HG03108 (cell line): ENCODE measurements at regions not wholly inside any gene's neighbourhood (a gene's known extent, or its start where the extent isn't known, plus 50 kb on each side); places are given as distances from the start of the nearest gene placed in this dataset.

Experiments used
- ATAC-seq: cut with Tn5 transposase; IDR thresholded peaks from one replicate; pipeline ENCODE4 v1.9.1; 2021; ENCODE audit warnings: moderate library complexity; ENCODE audit not compliant: unreplicated experiment

DNA sequence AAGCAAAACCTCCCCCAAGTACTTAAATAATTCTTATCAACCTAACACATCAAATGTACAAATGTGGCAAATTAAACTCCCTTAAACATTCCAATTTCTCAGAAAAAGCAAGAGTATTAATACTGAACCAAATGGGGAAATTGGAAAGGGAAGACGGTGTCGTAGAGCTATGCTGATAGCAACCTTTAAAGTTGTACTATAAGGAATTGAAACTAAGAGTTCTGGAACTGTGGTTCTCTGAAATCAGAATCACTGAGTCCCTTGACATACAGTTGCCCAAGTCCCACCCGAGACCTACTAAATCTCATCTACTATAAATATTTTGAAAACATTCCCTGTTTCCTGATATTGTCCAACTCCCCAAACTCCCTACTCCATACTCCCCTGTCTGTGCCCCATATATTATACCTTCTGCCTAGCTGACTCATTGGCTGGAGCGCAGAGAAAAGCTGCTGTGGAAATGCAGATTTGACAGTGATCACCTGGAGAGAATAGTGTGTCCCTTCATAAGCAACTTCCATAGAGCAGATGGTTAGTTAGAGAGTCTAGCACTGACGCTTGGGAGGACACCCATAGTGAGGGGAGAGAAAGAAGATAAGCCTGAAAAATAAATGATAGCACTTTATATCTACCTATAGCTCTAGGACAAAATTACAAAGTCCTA lies 51.4 kb upstream of the ITM2B start:
- ATAC-seq: no peak

DNA sequence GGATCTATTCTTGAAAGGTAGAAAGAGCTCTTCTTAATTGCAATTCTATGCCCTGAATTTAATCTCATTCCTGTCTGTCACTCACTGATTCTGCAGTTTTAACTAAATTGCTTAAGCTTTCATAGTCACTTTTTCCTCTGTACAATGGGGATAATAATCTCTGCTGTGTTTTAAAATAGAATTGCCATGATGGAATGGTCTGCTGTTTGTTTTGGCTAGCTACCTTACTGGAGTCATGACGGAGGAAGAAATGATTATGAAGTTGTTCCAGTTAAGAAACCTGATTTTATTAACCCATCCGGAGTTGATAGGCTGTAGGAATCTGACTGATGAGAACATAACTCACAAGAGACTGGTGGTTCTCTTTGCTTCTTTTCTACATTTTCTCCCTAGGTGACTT lies 54.9 kb upstream of the ITM2B start:
- no peak for ATAC-seq

DNA sequence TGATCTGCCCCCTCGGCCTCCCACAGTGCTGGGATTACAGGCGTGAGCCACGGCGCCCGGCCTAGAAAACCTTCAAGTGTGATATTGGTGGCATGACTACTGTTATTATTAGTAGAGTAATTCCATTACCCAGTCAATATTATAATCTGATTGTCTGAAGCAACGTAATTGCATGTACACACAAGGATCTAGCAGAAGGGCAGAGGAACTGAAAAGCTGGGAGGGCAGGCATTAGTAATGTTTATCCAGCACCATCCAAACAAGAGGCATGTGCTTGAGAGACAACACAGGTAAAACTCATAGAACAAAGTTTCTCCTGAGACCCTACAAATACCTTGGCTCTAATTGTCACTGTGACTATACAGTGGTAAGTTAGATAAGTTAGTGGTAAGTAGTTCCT lies 56.2 kb upstream of the ITM2B start:
- no peak for ATAC-seq

DNA sequence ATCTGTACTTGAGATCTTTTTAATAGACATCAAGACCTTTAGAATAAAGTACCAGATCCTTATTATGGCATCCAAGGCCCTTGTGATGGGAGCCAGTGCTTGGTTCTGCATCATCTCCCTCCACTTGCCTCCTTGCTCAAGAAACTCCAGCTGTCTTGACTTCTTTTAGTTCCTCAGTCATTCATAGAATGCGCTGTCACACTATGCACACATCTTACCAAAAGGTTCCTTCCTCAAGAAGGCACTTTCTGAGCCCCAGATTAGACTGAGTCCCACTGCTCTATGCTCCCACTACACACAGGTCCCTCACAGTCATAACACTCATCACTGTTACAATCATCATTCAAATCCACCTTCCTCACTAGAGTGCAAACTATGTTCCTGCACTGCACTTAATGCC lies 57.8 kb upstream of the ITM2B start:
- ATAC-seq: peak; percentile 59

DNA sequence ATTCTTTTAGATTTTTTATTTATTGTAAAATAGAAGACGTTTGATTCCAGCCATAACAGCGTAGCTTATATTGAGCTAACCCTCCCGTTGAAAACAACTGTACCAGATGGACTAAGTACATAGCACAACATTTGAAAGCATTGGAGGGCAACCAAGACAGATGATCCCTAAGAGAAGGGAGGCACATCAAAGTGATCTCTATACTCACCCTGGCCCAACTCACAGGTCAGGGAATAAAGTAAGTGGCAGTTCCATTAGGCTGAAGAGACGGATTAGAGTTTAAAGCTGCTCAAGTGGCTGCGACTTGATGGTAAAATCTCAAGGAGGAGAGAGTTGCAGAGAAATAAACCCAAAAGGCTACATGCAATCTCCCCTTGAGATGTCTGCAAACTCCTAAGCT lies 65.1 kb upstream of the ITM2B start:
- ATAC-seq: no peak

DNA sequence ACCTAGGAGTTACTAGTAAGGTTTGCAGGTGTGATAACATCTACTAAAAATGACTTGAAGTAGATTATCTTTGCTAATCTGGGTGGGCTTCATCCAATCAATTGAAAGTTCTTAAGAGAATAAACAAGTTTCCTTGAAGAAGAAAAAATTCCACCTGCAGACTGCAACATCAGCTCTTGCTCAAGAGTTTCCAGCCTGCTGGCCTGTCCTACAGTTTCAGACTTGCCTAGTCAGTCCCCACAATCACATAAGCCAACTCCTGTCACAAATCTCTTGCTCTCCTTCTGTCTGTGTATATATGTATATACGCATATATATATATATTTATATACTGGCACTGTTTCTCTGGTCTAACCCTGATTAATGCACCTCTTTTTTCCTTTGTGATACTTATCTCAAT lies 67.3 kb upstream of the ITM2B start:
- ATAC-seq: no peak

DNA sequence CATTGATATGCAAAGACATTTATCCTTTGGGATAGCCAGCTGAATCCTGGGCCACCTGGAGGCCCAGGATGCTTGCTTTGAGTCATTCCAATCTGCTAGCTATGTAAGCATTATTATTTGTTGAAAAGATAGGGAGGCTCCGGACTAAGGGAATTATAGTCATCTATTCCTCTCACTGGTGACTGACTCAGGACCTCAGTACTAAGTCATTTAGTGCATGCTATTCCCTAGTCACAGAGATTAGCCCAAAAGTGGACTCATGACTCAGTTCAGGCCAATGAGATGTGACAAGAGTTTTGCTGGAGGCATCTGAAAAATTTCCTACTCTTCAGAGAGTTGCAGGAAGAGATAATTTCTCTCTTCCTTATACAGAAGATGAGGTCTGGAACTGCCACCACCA lies 67.9 kb upstream of the ITM2B start:
- ATAC-seq: no peak

DNA sequence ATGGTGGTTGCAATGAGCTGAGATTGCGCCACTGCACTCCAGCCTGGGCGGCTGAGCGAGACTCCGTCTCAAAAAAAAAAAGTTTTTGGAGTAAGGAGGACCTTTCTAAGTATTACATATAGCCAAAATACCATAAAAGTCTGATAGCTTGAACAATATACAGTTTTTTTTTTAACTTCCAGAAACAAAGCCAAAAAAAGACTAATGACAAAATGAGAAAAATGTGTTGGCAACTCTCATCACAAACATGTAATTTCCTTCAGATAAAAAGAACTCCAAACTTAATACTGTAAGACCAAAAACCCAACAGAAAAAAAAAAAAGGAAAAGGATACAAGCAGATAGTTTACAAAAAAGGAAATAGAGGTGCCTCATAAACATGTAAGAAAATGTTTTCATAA lies 68.2 kb upstream of the MED4 start:
- no peak for ATAC-seq

DNA sequence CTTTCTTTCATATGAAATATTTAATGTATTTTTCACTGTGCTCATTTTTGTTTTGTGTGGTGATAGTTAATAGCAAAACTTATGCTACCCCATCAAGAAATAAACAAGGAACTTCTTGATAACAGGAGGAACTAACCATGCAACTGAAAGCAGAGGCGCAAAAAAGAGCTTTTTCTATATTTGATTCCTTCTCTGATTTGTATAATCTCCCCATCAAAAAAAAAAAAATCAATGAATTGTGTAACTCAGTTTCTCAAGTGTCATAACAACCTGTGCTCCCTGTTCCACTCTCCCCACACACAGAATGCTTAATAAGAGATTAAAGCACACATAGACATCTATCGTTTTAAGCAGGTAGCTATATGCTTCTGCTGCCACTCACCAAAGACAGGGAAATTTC lies 67.3 kb upstream of the MED4 start:
- no peak for ATAC-seq

DNA sequence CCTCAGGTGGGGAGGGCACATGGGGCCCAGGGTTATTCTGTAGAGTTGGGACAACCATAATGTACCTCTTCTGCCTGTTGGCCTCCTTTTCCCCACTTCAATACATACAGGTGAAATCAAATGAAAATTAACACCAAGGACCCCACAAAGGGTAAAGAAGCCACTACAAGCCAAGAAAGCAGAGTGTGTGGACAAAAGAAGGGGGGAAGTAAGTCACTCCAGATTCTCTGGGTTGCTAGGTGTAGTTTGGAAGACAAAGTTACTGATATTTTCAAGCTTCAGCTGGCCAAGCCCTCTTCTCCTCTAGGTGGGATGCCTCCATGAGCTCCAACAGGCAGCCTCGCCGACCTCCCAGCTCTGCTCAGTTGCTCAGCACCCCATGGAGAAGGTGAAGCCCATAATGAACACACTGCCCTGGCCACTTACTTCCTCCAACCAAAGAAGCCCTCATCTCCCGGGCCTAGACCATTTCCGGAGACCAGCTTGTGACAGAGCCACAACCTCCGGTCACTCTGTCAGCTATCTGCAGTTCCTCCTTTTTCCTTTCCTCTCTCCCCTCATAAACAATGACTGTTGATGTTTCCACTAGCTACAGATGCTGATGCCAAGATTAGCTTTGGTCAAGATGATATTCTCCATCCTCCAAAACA lies 66.8 kb upstream of the MED4 start:
- no peak for ATAC-seq

DNA sequence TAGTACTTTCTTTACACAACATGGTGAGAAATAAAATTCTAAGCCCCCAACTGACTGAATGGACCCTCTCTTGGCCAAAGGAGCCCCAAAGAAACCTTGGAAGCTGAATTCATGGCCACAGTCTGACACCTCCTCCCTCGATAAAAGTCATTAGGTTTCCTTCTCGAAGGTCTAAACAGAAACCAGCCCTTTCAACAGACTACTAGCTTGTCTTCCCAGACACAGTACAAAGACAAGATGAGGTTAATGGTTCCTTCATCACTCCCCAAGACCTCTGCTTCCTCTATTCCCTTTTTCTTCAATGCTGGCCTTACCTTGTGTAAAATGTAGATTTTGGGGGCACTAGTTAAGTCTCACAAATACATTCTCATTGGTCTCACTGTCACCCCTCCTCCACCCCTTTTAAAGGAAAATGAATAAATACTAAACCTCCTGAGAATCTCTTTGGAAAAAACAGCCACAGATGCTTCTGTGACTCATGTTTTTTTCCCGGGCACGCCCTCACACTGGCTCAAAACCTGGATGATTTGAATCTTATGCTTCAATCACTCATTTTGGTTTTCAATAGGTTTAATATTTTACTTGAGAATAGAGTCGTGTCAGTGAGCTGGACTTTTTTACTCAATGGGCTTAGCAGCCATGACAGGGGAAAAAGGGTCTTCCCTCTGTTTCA lies 65.8 kb upstream of the MED4 start:
- ATAC-seq: no peak

DNA sequence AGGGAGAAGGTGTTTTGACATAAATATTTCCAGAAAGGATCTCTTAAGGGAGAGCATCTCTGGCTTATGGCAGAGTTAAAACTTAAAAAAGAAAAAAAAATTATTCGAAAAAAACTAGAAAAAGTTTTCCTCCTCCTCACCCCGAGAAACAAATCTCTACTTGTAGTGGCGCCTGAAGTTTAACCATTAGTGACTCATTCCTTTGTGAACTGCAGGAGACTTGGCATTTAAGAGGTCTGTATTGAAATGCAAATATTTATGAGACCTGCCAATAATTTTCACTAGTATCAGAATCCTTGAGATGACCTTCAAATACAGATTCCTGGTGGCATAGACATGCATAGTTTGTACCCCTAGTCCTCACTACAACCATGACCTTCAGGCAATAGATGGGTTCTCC lies 64.9 kb upstream of the MED4 start:
- ATAC-seq: no peak

DNA sequence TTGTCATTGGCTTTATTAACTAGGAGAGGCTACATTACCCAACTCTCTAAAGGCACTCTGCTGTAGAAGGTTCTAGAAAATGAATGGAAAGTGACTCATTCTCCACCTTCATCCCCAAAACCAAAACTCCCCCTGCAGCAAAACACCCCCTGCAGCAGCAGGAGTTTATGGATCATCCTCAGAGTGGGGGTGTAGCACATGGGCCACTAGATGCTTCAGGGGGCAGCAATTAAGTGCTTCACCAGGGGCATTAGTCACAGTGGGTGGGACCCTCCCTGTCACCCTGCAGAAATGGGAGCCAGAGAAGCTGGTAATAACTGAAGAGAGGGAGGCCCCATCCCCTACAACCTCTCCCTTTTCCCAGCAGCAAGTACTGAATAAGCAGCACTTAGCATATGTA lies 64.5 kb upstream of the MED4 start:
- ATAC-seq: no peak

DNA sequence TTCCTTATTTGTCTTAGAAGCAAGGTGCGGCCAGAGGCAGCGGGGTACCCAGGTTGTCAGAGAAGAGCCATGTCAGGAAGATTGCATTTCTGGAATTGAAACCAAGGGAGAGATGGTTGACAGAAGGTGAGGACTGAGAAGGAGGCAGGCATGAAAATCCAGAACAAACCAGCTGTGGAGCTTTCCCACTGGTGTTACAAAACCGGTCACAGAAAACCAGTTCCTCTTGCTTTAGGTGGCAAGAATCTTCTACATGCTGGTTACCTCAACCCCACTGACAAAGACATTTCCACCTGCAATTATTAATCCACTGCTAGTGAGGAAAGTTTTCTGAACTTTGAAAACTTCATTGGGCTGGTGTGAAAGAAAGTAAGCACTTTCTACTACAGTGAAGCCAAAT lies 64.0 kb upstream of the MED4 start:
- ATAC-seq: no peak

DNA sequence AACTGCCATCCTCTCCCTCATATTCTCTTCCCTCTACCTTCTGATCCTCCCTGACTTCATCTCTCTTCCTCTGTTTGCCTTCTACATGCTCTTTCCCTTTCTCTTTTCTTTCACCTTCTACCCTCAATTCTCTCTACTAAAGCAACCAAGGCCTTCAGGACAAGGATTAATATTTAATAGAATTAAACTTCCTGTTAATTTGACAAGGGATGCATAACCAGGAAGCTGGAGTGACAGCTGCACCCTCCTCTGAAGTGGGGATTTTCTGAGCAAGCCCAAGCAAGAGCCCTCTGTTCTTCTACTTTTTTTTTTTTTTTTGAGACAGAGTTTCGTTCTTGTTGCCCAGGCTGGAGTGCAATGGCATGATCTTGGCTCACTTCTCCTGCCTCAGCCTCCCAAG lies 63.4 kb upstream of the MED4 start:
- ATAC-seq: peak; percentile 37

DNA sequence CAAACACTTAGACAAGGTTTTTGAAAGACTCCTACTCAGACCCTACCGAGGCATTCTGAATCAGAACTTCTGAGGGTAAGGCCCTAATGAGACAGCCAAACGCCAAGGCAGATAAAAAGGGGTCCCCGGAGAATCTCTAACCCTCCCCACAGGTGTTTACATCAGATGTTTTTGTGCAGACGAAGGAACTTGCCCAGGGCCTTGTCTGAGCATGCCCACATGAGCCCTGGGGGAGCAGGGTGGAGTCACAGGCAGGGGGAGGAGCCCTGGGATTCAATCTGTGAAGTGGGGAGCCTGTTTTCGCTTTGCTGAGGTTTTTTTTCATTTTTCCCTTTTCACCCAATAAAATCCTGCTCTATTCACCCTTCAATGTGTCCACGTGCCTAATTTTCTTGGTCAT lies 61.6 kb upstream of the MED4 start:
- no peak for ATAC-seq

DNA sequence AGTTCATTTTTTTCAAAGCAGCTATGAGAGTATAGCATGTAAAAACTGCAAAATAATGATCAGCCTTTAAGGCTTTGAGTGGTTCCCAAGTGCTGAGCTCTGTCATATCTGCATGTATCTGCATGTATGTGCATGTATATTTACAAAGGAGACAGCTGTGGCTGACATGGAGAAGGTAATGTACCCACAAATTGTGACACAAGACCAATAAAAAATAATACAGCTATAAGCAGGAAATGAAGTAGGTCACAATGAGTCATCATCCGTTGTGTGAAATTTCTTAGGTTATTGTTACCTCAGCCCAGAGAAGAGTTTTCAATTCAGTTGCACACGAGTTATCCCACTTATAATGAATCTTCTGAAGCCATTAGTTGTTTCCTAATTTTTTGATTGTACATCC lies 60.9 kb upstream of the MED4 start:
- no peak for ATAC-seq

DNA sequence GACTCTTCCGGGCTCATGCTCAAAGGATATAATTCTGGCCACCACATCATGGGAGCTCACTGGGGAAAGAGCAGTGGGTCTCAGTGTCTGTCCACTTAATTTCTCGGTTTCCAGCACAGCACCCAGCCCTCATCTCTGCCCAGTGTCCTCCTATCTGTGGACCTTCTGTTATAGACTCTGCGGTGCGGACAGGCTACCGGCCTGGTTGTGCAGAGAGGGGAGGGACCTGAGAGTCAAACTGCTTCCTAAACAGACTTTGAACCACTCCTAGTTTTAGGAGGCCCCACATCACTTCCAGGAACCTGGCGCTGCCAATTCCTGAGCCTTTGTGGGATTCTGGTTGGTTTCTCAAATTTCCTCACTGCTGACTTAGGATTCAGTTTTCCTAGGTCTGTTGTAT lies 59.8 kb upstream of the MED4 start:
- no peak for ATAC-seq

DNA sequence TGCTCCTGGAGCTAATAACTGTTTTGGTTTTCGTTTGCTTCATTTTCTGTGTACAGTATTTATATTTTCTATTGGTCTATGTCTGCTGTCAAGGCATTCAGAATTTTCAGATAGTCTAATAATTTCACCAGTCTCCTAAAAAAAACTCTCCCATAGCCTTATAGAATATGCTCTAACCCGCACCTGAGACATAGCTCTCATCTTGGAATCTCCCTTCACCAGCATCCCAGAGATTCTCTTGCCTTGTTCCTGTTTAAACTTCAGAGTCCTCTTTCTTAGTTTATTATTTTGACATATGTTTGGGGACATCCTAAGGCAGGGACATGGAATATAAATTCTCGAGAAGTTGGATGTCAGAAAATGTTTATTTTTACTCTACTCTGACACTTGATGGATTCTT lies 58.3 kb upstream of the MED4 start:
- no peak for ATAC-seq

DNA sequence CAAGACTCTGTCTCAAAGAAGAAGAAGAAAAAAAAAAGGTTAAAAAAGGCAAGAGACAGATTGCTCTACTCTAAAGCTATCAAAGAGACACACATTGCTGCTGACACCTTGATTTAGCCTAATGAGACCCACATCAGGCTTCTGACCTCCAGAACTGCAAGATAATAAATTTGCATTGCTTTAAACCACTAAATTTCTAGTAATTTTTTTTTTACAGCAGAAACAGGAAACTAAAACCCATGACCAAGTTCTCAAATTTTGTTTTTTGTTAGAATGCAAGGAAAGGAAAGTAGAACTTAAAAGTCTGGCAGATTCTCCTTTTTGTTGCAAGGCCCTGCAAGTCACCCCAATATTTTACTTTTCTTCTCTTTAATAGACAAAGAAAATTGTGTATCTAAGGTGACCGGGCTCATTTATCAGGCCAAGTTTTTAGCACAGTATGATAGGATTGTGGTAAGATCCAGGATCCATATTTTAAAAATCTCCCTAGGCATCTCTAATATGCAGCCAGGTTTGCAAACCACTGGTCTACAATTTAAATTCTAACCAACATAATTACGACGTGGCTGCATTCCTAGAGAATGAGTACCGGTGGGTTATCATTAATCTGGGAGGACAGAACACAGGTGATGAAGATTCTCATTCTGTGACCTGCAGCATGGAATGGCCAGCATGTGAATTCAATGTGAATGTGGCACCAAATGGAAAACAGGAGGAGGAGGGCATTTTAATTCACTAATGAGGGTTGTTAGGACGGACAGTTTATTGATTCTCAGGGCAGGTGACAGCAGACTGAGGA lies 56.7 kb upstream of the MED4 start:
- ATAC-seq: no peak

DNA sequence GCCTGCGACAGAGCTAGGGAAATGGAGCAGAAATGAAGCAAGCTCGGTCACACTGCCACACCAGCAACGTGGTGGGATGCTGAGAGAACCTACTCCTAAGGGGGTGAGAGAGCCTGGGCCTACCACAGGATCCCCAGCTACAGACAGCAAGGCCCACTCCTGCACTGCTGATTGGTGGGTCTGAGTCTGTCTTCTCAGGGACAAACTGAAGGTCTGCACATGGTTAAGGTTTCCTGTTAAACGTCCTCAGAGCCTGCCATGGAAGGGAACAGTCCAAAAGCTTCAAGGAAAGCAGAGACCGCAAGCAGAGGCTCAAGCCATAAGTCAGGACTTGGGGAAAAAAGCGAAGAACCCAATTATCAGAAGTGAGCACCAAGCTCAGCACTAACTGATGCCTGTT lies 53.5 kb upstream of the MED4 start:
- no peak for ATAC-seq

DNA sequence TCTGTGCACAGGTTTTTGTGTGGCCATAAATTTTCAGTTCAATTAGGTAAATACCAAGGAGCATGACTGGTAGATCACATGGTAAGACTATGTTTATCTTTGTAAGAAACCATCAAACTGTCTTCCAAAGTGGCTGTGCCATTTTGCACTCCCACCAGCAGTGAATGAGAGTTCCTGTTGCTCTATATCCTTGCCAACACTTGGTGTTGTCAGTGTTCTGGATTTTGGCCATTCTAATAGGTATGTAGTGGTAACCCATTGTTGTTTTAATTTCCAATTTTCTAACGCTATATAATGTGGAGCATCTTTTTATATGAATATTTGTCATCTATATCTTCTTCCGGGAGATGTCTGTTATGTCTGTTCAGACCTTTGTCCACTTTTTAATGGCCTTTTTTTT lies 51.7 kb upstream of the MED4 start:
- no peak for ATAC-seq
